Colon (tissue), 2 donors: ENCODE measurements at regions not wholly inside any gene's neighbourhood (a gene's known extent, or its start where the extent isn't known, plus 50 kb on each side); places are given as distances from the start of the nearest gene placed in this dataset.
"Not testable (repeated sequence)": the region's sequence is repeated elsewhere in the genome, so short reads cannot be mapped to it uniquely, and the experiment has no call there.

Experiments used
- FAIRE-seq: peaks from 2 replicates; lab custom pipeline; 2012; peaks lifted over from hg19 to GRCh38; lab: Jason Lieb, UNC
- donor health status: control.
- donor health status: control.

DNA sequence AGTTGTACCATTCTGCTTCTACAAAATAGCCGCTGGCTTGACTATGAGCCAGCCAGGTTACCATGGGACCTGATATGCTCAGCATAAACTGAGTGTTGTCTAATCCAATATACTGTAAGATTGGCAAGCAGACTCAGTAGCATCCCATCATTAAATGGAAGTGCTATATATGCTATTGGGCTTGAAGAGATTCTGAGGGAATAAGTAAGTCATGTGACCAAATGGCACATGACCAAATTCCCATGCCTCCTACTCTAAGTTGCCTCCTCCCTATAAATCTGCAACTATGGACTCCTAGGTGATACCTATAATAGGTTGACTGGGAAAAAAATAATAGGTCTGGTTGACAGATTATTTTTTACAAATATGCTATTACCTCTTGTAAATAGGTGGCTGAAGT is 698.6 kb downstream of the BRINP3 start:
- FAIRE-seq = no peak

DNA sequence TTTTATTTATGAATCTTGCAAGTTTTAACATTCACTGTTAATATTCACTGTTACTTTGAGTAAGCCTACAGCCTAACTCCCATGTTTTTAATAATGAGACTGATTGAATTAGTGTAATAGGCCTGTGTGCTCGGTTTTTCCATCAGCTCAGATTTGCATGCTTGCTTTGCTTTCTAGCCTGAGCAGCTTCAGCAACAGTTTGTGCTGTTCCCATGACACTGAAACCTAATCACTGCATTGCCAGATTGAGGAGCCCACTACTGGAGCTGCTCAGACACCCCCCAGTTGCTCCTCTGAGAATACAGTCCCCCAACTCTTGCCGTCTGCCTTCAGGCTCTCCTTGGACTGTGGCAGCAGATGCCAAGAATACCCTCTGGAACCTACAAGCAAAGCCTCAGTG is 695.4 kb downstream of the BRINP3 start:
- FAIRE-seq = no peak

DNA sequence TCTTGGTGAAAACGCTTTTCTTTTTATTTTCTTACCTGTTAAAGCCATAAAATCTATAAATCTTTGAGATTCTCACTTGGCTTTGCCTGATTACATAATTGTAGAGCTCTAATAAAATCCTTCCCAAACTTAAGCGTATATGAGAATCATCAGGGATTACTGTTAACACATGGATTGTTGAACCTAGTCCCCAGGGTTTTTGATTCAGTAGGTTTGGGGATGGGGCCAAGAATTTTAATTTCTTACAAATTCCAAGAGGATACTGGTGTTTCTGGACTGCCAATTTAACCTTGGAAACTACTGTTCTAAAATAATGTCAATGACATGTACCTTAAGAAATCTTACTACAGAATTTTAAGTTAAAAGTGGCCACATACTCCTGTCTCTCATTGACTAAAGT is 694.2 kb downstream of the BRINP3 start:
- FAIRE-seq = no peak

DNA sequence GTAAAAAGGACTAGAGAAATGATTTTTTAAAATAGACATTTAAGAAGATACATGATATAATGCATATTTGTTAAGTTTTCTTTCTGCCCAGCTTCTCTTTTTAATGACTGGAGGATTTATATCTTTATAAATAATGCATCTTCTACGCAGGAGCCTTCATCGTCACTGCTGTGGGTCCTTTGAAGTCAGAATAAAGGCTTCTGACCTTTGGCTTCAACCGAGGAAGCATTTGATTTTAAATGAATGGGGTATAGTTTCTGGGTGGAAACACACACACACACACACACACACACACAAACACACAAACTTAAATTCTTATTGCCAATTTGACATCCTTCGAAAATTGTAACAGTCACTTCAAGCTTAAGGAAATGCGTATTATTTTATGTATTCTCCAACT is 690.9 kb downstream of the BRINP3 start:
- FAIRE-seq = no peak

DNA sequence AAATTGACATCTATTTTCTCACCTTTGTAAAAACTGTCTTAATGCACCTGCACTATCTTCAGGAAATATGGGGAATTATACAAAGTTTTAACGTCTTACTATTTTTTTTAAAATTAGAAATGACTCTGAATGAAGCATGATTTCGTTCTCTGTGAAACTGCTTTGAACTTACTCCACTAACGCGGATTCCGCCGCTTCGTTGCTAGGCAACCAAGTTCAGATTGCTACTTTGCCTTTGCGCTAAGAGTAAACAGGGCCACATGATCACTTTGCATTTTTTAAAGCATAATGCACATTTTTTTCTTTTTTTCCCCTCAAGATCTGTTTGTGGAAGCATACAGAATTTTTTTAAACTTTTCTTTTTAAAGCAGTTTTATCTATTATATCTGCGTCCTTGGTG is 690.5 kb downstream of the BRINP3 start:
- no peak for FAIRE-seq

DNA sequence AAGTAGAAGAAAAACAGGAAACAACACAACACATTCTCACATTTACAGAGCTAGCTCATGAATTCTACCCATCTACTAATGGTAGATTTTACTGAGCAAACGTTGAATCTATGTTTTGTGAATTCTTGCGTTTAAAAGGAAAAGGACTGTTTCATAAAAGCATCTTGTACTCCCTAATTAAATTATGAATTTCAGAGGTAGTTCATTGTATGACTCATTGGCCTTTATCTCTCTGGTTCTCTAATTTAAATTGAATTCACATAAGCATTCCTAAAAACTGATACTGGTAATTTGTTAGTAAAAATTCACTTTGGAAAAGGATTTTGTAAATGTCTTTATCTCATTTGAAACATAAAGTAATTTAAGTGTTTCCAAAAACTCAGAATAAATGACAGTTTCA is 687.3 kb downstream of the BRINP3 start:
- no peak for FAIRE-seq

DNA sequence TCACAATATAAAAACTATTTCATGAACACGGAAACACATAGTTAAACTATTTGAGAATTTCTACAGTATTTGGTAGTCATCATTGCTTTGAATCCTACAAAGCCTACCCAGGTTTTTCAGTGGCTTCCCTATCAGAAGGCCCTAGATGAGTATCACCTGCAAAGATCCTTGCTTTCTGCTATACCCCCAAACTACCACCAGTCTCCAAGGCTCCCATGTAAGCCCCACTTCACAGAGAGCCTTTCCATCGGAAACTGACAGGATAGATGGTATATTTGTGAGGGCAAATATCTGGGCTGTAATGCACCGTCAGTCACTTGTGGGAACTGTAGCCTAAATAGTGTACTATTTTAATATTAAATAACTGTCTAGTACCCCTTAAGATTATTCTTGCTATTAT is 674.3 kb downstream of the BRINP3 start:
- no peak for FAIRE-seq

DNA sequence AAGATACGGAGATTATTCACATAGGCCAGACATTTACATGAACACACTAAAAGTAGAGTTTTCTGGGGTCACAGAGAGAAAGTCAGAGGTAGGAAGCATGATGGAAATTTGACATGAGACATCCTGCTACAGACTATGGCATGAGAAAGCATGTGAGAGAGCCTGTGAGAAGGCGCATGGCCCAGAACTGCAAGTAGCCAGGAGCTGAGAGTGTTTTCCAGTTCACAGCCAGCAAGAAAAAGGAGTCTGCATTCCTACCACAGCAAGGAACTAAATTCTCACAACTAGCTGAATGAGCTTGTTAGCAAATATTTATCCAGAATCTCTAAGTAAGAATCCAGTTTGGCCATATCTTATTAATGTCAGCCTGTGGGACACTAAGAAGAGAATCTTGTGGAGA is 673.3 kb downstream of the BRINP3 start:
- no peak for FAIRE-seq

DNA sequence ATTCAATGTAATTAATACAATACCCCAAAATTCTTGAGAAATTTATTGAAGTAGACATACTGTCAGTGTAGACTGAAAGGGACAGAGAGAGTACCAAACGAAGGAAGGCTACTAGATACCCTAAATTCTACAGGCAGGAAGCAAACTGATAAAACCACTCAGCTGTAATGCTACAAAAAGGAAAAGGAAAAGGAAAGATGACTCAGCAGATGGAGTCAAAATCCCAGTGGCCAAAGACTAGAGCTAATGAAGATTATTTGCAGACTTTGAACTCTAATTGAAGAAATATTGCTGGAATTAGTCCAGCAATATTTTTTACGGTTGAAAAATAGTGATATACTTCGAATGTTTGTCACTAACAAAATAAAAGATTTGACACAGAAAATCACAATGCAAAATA is 671.9 kb downstream of the BRINP3 start:
- no peak for FAIRE-seq

DNA sequence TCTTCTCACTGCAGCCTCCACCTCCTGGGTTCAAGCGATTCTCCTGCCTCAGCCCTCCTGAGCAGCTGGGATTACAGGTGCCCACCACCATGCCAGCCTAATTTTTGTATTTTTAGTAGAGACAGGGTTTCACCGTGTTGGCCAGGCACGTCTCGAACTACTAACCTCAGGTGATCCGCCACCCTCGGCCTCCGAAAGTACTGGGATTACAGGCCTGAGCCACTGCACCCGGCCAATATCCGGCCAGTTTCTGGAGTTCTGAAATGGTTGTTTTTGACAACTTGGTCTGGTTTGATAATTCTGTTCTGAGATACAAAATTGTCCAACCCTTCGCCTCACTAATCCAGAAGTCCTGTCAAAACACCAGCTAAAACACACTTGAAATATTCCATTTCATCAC is 667.0 kb downstream of the BRINP3 start:
- not testable (repeated sequence) for FAIRE-seq

DNA sequence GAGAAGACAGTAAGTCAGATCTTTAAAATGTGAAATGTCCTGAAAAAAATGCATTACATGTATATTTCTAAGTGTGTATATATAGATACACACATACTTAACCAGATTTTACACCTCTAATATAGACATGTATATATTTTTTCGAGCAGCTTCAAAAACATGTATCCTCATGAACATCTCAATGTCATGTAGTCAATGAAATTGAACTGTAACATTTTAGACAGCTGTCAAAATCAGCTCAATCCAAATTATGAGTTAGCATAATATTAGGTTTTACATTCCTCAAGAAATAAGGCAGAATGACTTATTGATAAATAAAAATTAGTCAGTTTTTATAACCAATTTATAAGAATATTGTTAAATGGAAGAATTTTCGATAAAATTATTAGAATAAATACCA is 665.7 kb downstream of the BRINP3 start:
- no peak for FAIRE-seq

DNA sequence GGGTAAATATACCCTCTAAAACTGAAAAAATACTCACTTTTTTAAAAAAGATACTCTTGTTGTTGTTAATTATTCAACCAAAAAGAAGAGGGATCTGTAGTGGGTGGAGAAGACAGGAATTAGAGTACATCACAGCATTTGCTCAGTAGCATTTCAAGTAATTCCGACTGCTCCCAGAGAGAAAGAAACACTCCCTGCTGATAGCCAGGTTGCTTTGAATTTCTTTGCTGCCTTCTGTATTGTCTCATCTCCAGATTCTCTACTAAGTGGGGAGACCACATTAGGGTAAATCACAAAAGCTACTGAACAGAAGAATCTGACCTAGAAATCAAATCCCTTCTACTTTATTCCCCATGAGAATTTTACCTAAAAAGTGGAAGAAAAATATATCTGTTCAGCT is 661.1 kb downstream of the BRINP3 start:
- no peak for FAIRE-seq

DNA sequence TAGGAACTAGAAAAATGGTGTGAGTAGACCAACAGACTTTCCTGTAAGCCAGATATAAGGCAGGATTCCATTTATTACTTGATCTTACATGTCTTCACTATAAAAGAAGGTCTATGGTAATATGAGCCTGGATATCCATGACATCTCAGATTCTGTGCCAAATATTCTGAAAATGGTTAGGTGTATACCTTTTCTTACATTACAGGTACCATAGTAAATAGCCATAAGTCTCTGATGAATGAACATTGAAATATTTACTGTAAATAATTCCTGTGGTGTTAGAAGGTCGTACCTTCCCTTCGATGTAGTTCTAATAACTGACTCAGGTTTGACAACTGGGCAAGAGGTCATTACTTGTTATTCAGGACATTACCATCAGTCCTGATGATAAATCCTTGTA is 657.9 kb downstream of the BRINP3 start:
- FAIRE-seq = no peak

DNA sequence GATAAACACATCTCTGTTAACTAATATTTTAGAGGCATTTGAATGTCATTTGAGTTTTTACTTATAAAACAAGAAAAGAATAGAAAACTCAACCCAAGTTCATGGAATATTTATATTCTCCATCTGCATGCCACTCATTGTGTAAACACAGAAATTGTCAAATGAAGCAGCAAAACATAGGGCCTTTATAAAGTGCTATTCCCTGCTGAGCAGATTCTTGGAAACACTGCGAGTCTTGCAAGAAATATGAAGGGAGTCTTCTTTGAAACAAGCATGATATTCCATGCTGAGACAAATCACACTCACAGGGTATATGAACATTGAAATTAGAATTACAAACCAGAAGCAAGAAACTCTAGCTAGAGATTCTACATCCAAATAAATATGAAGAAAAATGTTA is 655.8 kb downstream of the BRINP3 start:
- no peak for FAIRE-seq

DNA sequence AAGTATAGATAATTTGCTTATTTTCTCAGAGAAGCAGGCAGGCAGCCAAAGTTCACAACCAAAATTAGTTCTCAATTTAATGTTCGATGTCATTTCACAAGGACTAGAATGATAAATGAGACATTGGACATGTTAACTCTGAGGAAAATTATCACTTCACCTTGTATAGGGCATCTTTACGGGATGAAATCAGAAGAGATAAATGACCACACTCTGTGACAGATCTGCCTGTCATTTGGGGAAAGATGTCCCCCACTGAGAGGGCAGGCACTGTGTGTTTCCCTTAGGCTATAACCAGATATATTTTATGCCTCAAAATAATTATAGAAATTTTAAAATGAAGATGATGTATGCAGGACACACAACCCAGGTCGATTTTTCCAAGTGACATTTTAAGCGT is 642.9 kb downstream of the BRINP3 start:
- no peak for FAIRE-seq

DNA sequence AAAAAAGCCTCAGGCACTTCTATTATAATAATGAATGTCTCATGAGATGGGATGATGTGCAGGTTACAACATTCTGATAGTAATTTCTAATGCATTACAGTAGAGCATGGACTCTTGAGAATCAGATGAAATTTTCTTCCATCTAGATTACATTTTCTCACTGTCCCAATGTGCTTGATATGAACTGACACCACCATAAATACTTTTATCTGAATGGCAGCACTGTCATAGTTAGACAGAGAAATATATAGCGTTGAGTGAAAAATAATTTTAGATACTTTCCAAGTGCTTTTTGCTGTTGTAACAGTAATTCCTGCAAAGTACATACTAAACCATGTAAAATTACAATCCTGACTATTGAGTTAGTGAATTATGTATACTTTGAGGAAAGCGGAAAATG is 630.1 kb downstream of the BRINP3 start:
- FAIRE-seq = no peak

DNA sequence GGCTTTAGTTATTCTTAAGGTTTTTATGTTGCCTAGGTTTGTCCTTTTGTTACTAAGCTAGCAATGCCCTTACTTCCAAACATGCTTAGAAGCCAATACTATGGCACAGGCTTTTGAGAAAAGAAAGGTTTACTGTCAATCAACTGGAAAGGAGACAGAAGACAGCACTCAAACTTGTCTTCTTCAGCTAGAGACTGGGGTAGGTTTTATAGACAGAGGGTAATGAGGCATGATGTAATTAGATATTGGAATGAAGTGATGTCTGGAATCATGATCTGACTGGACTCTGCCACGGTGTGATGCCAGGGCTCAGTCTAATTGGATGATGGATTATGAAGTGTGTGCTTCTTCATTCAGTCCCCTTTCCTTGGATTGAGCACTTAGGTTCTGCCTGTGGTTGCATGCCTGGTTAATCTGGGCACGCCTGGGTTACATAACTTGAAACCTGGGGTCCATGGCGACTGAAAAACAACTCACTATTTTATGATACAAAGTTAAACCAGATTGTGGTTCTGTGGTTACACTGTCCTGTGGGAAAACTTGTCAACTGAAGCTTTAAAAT is 625.8 kb downstream of the BRINP3 start:
- no peak for FAIRE-seq

DNA sequence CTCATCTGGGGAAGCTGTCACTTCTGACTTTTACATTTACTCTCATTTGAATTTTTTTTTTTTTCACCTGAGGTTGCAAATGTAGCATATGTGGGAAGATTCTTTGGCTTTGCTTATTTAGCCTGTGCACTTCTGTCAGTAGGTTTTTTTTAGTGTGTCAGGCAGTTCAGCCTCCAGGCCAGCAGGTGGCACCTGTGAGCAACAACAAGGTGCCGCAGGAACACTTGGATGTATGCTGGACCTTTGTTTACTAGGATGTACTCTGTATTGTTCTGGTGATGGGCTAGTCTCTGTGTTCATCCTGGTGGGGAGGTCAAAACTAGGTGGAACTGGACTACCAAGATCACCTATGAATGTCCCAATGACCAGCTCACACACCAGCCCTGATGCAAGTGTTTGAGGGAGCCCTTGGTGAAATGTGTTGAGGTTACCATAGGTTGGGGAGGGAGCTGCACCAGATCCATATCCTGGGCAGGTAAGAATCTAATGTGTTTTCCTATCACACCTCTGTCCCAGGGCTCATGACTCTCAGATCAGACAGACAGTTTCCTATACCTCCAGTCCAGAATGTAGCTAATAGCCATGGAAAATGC is 618.2 kb downstream of the BRINP3 start:
- FAIRE-seq = no peak

DNA sequence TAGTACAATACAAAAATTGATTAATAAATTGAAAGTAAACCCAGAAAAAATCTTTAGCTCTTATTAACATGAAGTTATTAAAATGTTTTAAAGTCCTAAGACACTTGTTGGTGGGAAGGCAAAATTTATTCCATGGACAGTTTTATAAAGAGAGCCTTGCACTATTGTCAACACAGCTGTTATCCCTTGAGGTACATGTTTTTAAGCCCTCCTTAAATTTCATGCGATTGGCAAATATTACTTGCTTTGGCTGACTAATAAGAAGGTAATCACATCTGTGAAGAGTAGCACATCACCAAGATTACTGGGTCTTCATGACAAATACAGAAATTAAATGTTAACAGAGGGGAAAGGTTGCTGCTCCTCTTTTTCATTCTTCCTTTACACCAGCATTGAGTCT is 611.1 kb downstream of the BRINP3 start:
- no peak for FAIRE-seq

DNA sequence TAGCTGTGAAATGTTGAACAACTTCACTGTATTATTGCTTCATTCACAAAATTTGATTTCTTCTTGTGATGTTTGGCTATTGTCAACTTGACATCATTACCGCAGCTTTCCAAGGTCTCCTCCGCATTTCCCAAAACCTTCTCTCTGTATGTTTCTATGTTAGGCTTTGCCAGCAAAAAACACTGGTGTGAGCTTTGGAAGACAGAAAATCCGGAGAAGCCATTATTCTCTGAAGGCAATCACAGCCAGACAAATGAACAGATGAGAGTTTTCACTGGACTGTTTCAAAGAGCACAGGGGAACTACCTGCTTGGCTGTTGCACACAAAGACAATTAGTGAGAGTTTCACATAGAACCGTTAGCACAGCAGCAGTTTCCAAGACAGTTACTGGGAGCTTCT is 609.6 kb downstream of the BRINP3 start:
- no peak for FAIRE-seq

DNA sequence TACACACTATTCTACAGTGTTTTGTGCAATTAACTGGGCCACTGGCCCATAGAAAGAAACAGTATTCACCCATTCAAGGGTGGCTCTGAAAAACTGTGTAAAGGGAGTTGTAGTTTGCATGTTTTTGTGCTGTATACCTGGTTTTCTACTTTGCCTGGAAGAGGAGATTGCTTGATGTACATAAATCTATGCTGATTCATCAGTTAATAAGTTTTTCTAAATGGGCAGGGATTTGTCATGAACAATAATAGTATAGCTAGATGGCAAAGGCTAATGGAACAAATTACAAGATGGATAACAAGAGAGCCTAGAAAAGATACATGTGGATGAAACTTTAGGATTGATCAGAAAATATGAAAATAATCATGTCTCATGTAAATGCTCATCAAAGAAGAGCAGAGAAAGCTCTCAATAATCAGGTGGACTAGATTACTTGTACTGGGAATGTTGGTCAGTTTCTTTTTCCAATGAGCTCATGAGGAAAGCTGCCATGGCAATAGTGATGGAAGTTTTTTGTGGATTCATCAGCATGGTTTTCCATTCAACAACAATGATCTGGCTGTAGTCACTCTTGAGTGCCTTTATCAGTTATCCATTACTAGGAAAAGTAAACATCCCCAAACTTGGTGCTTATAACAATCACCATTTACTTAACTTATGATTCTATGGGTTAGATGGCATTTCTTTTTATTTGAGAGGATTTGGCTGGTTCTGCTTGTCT is 602.8 kb downstream of the BRINP3 start:
- no peak for FAIRE-seq

DNA sequence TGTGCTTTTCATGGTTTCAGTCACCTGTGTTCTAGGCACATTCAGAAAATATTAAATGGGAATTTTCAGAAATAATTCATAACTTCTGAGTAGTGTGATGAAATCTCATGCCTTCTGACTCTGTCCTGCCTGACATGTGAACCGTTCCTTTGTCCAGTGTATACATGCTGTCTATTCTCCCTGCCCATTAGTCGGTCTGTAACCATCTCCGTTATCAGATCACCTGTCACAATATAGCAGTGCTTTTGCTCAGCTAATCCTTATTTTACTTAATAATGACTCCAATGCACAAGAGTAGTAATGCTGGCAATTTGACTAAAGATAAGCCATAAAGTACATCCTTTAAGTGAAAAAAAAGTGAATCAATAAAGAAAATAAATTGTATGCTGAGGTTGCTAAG is 597.5 kb downstream of the BRINP3 start:
- FAIRE-seq = no peak

DNA sequence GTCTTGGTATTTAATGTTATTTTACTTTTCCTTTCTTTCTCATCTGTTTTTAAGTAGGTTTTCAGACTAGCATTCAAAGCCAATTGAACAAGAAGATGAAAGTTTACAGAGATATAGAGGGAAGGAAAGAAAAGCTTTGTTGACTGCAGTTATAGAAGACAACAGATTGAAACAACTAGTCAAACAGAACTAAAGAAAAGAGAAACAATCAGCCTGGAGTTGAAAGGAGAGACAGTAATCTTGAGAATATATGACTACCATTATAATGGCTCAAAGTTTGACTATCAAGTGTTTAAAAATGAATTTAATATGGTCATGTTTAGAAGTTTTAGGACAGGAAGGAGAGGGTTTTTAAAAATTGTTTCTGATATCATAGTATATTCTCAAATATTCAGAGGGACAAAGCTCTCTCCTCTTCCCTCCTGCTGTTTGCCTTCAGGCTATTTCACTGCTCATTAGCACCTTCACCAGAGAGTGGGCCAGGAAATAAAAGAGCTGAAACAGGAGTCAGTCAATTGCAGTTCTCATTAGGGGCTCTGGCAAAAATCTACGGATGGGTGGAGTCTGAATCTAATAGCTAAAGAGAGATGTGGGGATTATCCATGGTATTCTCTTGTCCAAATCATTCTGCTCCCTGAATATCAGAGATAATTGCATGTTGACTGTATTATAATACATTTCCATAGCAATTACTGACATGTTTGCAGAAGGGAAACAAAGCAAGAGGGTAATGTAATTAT is 577.8 kb downstream of the BRINP3 start:
- FAIRE-seq = no peak
